Large intestine (tissue), 3 donors: ENCODE measurements at regions not wholly inside any gene's neighbourhood (a gene's known extent, or its start where the extent isn't known, plus 50 kb on each side); places are given as distances from the start of the nearest gene placed in this dataset.

ENCODE experiments used
- DNase-seq, 2 donors: peaks; one replicate each; pipeline versions ENCODE4 v3.0.0 to v3.0.0-alpha.2; 2013
- H3K27ac ChIP-seq: one replicate; pipeline ENCODE4 v1.5.1; 2013; ENCODE audit warnings: low read length
- H3K27me3 ChIP-seq: 2 replicates; pipeline ENCODE4 v1.6.1; 2013; ENCODE audit warnings: low read length; ENCODE audit not compliant: control insufficient read depth, insufficient read depth
- H3K36me3 ChIP-seq: 2 replicates; pipeline ENCODE4 v1.6.1; 2013; ENCODE audit warnings: low read length; ENCODE audit not compliant: control insufficient read depth, insufficient read depth
- H3K4me1 ChIP-seq: one replicate; pipeline ENCODE4 v1.6.1; 2013; ENCODE audit warnings: low read length; ENCODE audit not compliant: control insufficient read depth, insufficient read depth
- H3K4me3 ChIP-seq: one replicate; pipeline ENCODE4 v1.5.1; 2013; ENCODE audit warnings: low read length
- H3K9me3 ChIP-seq: one replicate; pipeline ENCODE4 v1.6.1; 2013; ENCODE audit warnings: mild to moderate bottlenecking, low read depth, low read length, moderate library complexity; ENCODE audit not compliant: control insufficient read depth
- WGBS: methylation state at CpG from one replicate; pipeline ENCODE4 v1.1.5; 2013; ENCODE audit warnings: low lambda C conversion rate; ENCODE audit not compliant: insufficient coverage; 5-methylcytosine and 5-hydroxymethylcytosine counted together

DNA sequence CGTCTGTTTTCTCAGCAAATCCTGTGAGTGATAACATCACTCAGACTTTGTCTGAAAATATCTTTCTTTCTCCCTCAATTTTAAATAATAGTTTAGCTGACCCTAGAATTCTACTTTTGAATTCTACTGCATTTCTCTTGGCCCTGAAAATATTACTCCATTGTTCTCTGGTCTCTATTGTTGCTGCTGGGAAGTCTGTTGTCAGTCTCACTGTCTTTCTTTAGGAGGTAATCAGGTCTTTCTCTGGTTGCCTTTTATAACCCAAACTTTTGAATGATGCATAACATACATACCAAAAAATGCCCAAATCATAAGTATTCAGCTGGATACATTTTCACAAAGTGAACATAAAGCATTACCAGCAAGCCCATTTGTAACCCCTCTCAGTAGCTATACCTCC lies 100.0 kb downstream of the MATN1 start:
- no peaks in the 10 kb centered on the region for H3K9me3 ChIP-seq
- H3K36me3 ChIP-seq, result no peaks in the 10 kb centered on the region
- H3K4me1 ChIP-seq, result no peaks in the 10 kb centered on the region
- no CpG with 5 or more reads among the region's 1 CpG for WGBS
- no peak for DNase-seq
- H3K27ac ChIP-seq, result no peak overlapping the region
- H3K27me3 ChIP-seq, result peaks cover 7% of the 10 kb centered on the region
- H3K4me3 ChIP-seq, result no peak overlapping the region

DNA sequence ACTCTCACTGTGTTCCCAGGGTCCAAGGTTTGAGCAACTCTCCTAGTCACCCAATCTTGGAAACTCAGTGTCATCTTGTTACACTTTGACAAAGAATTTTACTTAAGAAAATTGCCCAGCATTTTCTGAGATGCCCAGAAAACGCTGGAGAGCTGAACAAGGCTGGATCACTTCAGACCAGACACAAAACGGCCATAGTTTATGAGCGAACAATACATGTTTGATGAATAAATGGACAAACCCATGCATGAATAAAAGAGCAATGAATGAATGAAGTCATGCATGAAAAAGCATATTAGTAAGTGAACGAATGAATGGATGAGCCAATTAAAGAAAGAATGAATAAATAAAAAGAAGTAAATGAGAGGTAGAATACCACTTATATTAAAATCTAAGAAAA lies 103.8 kb downstream of the MATN1 start:
- Histone ChIP-seq H3K36me3 (no peaks in the 10 kb centered on the region), H3K4me1 (no peaks in the 10 kb centered on the region), H3K27me3 (peaks cover 8% of the 10 kb centered on the region), H3K27ac (no peak overlapping the region), H3K9me3 (no peaks in the 10 kb centered on the region), H3K4me3 (no peak overlapping the region)
- DNase-seq, result no peak
- 82% methylated on average over 4 of the region's 4 CpGs for WGBS

DNA sequence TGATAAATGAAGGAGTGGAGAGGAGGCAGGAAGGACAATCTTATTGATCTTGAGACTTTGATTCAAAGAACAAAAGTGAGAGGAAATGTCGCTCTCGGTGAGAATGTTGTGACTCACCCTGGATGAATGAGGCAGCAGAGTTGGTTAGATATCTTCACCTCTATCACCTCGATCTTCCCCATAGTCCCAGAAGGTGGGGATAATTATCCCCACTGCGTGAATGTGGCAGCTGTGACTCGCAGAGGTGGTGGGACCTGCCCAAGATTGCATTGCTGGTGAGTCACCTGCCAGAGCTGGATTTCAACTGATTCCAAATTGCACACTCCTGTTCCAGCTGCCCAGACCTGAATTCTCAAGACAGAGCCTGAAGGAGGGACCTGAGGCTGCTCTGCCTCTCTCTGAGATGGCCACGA lies 105.0 kb downstream of the MATN1 start:
- no peaks in the 10 kb centered on the region for H3K4me1 ChIP-seq
- H3K9me3 ChIP-seq, result no peaks in the 10 kb centered on the region
- no CpG with 5 or more reads among the region's 6 CpGs for WGBS
- peaks cover 8% of the 10 kb centered on the region for H3K27me3 ChIP-seq
- no peak overlapping the region for H3K4me3 ChIP-seq
- DNase-seq, result no peak
- no peak overlapping the region for H3K27ac ChIP-seq
- no peaks in the 10 kb centered on the region for H3K36me3 ChIP-seq

DNA sequence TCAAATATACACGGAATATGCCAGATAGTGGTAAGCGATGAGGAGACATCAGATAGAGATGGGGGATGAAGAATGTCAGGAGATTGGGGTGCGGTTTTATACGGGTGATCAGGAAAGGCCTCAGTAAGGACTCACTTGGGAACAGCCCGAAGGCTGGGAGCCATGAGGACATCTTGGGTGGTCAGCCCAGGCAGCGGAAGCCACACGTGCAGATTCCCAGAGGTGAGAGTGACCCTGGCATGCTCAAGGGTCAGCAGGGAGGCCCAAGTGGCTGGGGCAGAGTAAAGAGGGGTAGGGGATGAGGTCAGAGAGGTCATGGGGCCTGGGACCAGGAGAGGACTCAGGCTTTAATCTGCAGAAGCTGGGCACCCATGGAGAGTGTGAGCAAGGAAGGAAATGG lies 106.6 kb downstream of the MATN1 start:
- H3K4me3 ChIP-seq, result no peak overlapping the region
- no peak for DNase-seq
- no peaks in the 10 kb centered on the region for H3K4me1 ChIP-seq
- H3K9me3 ChIP-seq, result no peaks in the 10 kb centered on the region
- no CpG with 5 or more reads among the region's 7 CpGs for WGBS
- peaks cover 9% of the 10 kb centered on the region for H3K27me3 ChIP-seq
- H3K36me3 ChIP-seq, result no peaks in the 10 kb centered on the region
- H3K27ac ChIP-seq, result no peak overlapping the region

- Histone ChIP-seq H3K4me3 (no peak overlapping the region), H3K27me3 (peaks cover 11% of the 10 kb centered on the region), H3K4me1 (no peaks in the 10 kb centered on the region), H3K36me3 (no peaks in the 10 kb centered on the region), H3K9me3 (no peaks in the 10 kb centered on the region), H3K27ac (no peak overlapping the region)
- WGBS, result 93% methylated on average over 4 of the region's 8 CpGs
- DNase-seq, result no peak
These were observed 107.4 kb downstream of the MATN1 start for GRCh38 chr1:30615816-30616590.

DNA sequence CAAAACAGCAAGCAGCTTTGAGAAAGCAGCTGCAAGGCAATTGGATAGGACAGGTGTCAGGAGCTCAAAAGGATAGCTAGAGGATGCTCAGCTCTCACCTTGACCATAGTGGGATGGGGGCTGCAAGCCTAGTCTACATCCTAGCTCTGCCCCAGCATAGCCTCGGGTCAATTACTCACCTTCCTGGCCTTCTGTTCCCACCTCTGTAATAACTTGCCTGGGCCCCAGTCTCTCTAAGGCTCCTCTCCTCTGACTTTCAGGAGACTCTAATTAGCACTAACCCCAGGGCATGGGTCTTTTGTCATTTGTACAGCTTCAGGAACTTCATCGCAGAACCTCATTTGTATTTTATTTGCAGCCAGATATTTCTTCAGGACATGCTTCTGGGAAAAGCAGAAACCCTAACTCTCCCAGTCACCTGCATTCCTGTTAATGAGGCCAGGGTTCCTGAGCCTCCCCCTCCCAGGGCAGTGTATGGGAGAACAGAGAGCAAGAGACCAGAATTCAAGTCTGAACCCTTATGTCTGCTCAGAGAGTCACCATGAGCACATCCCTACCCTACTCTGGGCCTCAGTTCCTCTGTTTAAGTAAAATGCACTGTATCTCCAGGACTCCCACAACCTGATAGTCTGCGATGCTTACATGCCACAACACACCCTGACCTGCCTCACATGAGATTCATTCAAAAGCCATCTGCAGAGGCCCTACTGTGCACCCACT lies 108.1 kb downstream of the MATN1 start:
- Histone ChIP-seq H3K9me3 (no peaks in the 10 kb centered on the region), H3K4me1 (no peaks in the 10 kb centered on the region), H3K27me3 (peaks cover 11% of the 10 kb centered on the region), H3K36me3 (no peaks in the 10 kb centered on the region), H3K4me3 (no peak overlapping the region), H3K27ac (no peak overlapping the region)
- 100% methylated on average over 1 of the region's 3 CpGs for WGBS
- no peak for DNase-seq

GRCh38 chr1:30613188-30613587 lies 110.2 kb downstream of the MATN1 start:
- Histone ChIP-seq H3K4me1 (no peaks in the 10 kb centered on the region), H3K4me3 (no peak overlapping the region), H3K9me3 (no peaks in the 10 kb centered on the region), H3K36me3 (no peaks in the 10 kb centered on the region), H3K27ac (no peak overlapping the region), H3K27me3 (peaks cover 3% of the 10 kb centered on the region)
- no peak for DNase-seq
- no CpG with 5 or more reads among the region's 1 CpG for WGBS

GRCh38 chr1:30612536-30613065 lies 110.8 kb downstream of the MATN1 start:
- H3K27me3 ChIP-seq, result peaks cover 3% of the 10 kb centered on the region
- H3K27ac ChIP-seq, result no peak overlapping the region
- no peaks in the 10 kb centered on the region for H3K36me3 ChIP-seq
- no peaks in the 10 kb centered on the region for H3K9me3 ChIP-seq
- DNase-seq, result no peak
- no peaks in the 10 kb centered on the region for H3K4me1 ChIP-seq
- no peak overlapping the region for H3K4me3 ChIP-seq
- 100% methylated on average over 1 of the region's 1 CpG for WGBS

- no peaks in the 10 kb centered on the region for H3K4me1 ChIP-seq
- DNase-seq, result no peak
These were observed 111.6 kb downstream of the MATN1 start for GRCh38 chr1:30611741-30612309.

GRCh38 chr1:30610917-30611316 lies 112.5 kb downstream of the MATN1 start:
- Histone ChIP-seq H3K36me3 (no peaks in the 10 kb centered on the region), H3K27ac (no peak overlapping the region)

More at GRCh38 chr1:30611741-30612309, 111.6 kb downstream of the MATN1 start:
- no CpG with 5 or more reads among the region's 5 CpGs for WGBS
- H3K9me3 ChIP-seq, result no peaks in the 10 kb centered on the region
- no peaks in the 10 kb centered on the region for H3K36me3 ChIP-seq
- peaks cover 3% of the 10 kb centered on the region for H3K27me3 ChIP-seq
- no peak overlapping the region for H3K4me3 ChIP-seq
- H3K27ac ChIP-seq, result no peak overlapping the region

More at GRCh38 chr1:30610917-30611316, 112.5 kb downstream of the MATN1 start:
- Histone ChIP-seq H3K4me3 (no peak overlapping the region), H3K27me3 (peaks cover 3% of the 10 kb centered on the region), H3K4me1 (no peaks in the 10 kb centered on the region), H3K9me3 (no peaks in the 10 kb centered on the region)
- DNase-seq, result no peak
